Neuronal stem cell (in vitro differentiated cells): ENCODE measurements at regions not wholly inside any gene's neighbourhood (a gene's known extent, or its start where the extent isn't known, plus 50 kb on each side); places are given as distances from the start of the nearest gene placed in this dataset.
A peak's percentile ranks its signal among the peaks of the same experiment; 100 is the strongest.

ENCODE experiments used
- DNase-seq: peaks from one replicate; pipeline ENCODE4 v3.0.0-alpha.2; 2013; ENCODE audit warnings: low spot score
- H2AFZ ChIP-seq: one replicate; pipeline ENCODE4 v1.6.1; 2013; ENCODE audit warnings: mild to moderate bottlenecking, low read length, inconsistent platforms
- H2AK5ac ChIP-seq: 2 replicates; pipeline ENCODE4 v1.6.1; 2013; ENCODE audit warnings: low read depth, mild to moderate bottlenecking, inconsistent platforms, low read length, moderate library complexity, mixed read lengths
- H2BK120ac ChIP-seq: 2 replicates; pipeline ENCODE4 v1.6.1; 2013; ENCODE audit warnings: low read depth, mild to moderate bottlenecking, inconsistent platforms, low read length, moderate library complexity, mixed read lengths
- H2BK12ac ChIP-seq: one replicate; pipeline ENCODE4 v1.6.1; 2013; ENCODE audit warnings: low read length, inconsistent platforms
- H2BK15ac ChIP-seq: 2 replicates; pipeline ENCODE4 v1.6.1; 2013; ENCODE audit warnings: mild to moderate bottlenecking, low read length, inconsistent platforms, mixed read lengths
- H2BK5ac ChIP-seq: one replicate; pipeline ENCODE4 v1.6.1; 2013; ENCODE audit warnings: inconsistent platforms, mild to moderate bottlenecking, low read length, moderate library complexity
- H3K14ac ChIP-seq: one replicate; pipeline ENCODE4 v1.6.1; 2013; ENCODE audit warnings: low read length, inconsistent platforms
- H3K18ac ChIP-seq: 2 replicates; pipeline ENCODE4 v1.6.1; 2013; ENCODE audit warnings: low read length, inconsistent platforms
- H3K23ac ChIP-seq: 2 replicates; pipeline ENCODE4 v1.6.1; 2013; ENCODE audit warnings: low read depth, mild to moderate bottlenecking, mixed read lengths, low read length, inconsistent platforms; ENCODE audit not compliant: poor library complexity
- H3K27ac ChIP-seq: replicated peaks from 3 replicates; pipeline ENCODE4 v1.5.1; 2013; ENCODE audit warnings: low read length, inconsistent platforms
- H3K27me3 ChIP-seq, 3 experiments: 2 replicates each; pipeline ENCODE4 v1.6.1; 2013; ENCODE audit warnings: low read length in 3 of 3, mild to moderate bottlenecking in 2 of 3, inconsistent platforms in 1 of 3, low read depth in 1 of 3, mixed read lengths in 1 of 3, moderate library complexity in 1 of 3; ENCODE audit not compliant: control insufficient read depth in 3 of 3, insufficient read depth in 3 of 3
- H3K36me3 ChIP-seq, 2 donors: replicated peaks in 1 of 2; 2 replicates each; pipeline ENCODE4 v1.6.1; 2013; ENCODE audit warnings: low read length in 2 of 2; ENCODE audit not compliant: control insufficient read depth in 2 of 2, insufficient read depth in 2 of 2
- H3K4ac ChIP-seq: 2 replicates; pipeline ENCODE4 v1.6.1; 2013; ENCODE audit warnings: inconsistent platforms, mild to moderate bottlenecking, low read length, moderate library complexity
- H3K4me1 ChIP-seq, 2 donors: 1 replicate in 1 of 2; 2 replicates in 1 of 2; pipeline ENCODE4 v1.6.1; 2013; ENCODE audit warnings: low read length in 2 of 2, low read depth in 1 of 2; ENCODE audit not compliant: control insufficient read depth in 2 of 2, insufficient read depth in 1 of 2
- H3K4me2 ChIP-seq: one replicate; pipeline ENCODE4 v1.6.1; 2013; ENCODE audit warnings: mild to moderate bottlenecking, low read length, inconsistent platforms; ENCODE audit not compliant: insufficient read depth, poor library complexity, severe bottlenecking
- H3K4me3 ChIP-seq, 2 donors: 2 replicates each; pipeline ENCODE4 v1.5.1; 2013; ENCODE audit warnings: low read length in 2 of 2, mild to moderate bottlenecking in 2 of 2, inconsistent platforms in 1 of 2, moderate library complexity in 1 of 2
- H3K79me1 ChIP-seq: one replicate; pipeline ENCODE4 v1.6.1; 2013; ENCODE audit warnings: low read depth, mild to moderate bottlenecking, inconsistent platforms, low read length, moderate library complexity
- H3K9ac ChIP-seq: one replicate; pipeline ENCODE4 v1.6.1; 2013; ENCODE audit warnings: mild to moderate bottlenecking, low read depth, low read length, inconsistent platforms; ENCODE audit not compliant: poor library complexity
- H3K9me3 ChIP-seq, 2 donors: replicated peaks in 1 of 2; 2 replicates each; pipeline versions ENCODE3 to v1.6.1; 2013; ENCODE audit warnings: low read length in 2 of 2, mild to moderate bottlenecking in 2 of 2, inconsistent platforms in 1 of 2, low read depth in 1 of 2, mixed read lengths in 1 of 2, moderate library complexity in 1 of 2; ENCODE audit not compliant: control insufficient read depth in 2 of 2, insufficient read depth in 1 of 2
- H4K8ac ChIP-seq: one replicate; pipeline ENCODE4 v1.6.1; 2013; ENCODE audit warnings: low read depth, mild to moderate bottlenecking, inconsistent platforms, low read length, moderate library complexity
- H4K91ac ChIP-seq: one replicate; pipeline ENCODE4 v1.6.1; 2013; ENCODE audit warnings: low read length, low read depth, mild to moderate bottlenecking, inconsistent platforms; ENCODE audit not compliant: poor library complexity
- WGBS, 2 donors: extraction: QIAGEN DNeasy Blood & Tissue Kit; methylation state at CpG; one replicate each; pipeline ENCODE4 v1.1.7; 2013; ENCODE audit warnings: missing lambda C conversion rate in 2 of 2, mixed read lengths in 1 of 2; ENCODE audit not compliant: insufficient read length in 2 of 2, insufficient replicate concordance in 1 of 2; ENCODE audit errors: extremely low coverage in 2 of 2; 5-methylcytosine and 5-hydroxymethylcytosine counted together

- Histone ChIP-seq H2AFZ (no peak overlapping the region), H2BK120ac (no peak overlapping the region), H2BK5ac (no peak overlapping the region), H3K4ac (no peak overlapping the region), H3K4me3 (no peak overlapping the region), H3K14ac (no peak overlapping the region), H3K4me2 (no peak overlapping the region), H4K8ac (no peak overlapping the region), H3K18ac (no peak overlapping the region), H3K9me3 (peaks cover 0 to 34% of the 10 kb centered on the region in 2 donors), H3K79me1 (no peaks in the 10 kb centered on the region), H2AK5ac (no peak overlapping the region), H3K36me3 (no peaks in the 10 kb centered on the region), H4K91ac (no peak overlapping the region), H3K27ac (no peak overlapping the region), H2BK12ac (no peak overlapping the region), H3K27me3 (no peaks in the 10 kb centered on the region), H3K9ac (no peak overlapping the region), H2BK15ac (no peak overlapping the region), H3K4me1 (peaks cover 16 to 42% of the 10 kb centered on the region in 2 donors), H3K23ac (no peak overlapping the region)
- no peak for DNase-seq
- WGBS, 2 donors = no CpG with 5 or more reads among the region's 6 CpGs
Measured at GRCh38 chr5:124459984-124460383, 286.5 kb downstream of the ZNF608 start.

- no peak overlapping the region for H2BK5ac ChIP-seq
- no peak overlapping the region for H4K91ac ChIP-seq
- H3K4ac ChIP-seq = no peak overlapping the region
- H3K4me1 ChIP-seq = peaks cover 13 to 44% of the 10 kb centered on the region in 2 donors
- H3K79me1 ChIP-seq = no peaks in the 10 kb centered on the region
- H3K9ac ChIP-seq = peak overlapping the region; percentile 17
- H2BK120ac ChIP-seq = no peak overlapping the region
- no peak overlapping the region for H3K27ac ChIP-seq
- H4K8ac ChIP-seq = no peak overlapping the region
- H2AFZ ChIP-seq = no peak overlapping the region
- no peak overlapping the region for H2BK12ac ChIP-seq
- no peaks in the 10 kb centered on the region for H3K36me3 ChIP-seq
- no peaks in the 10 kb centered on the region for H3K27me3 ChIP-seq
- no peak overlapping the region for H3K4me2 ChIP-seq
- no peak overlapping the region for H2BK15ac ChIP-seq
- no peak overlapping the region for H3K23ac ChIP-seq
- H3K9me3 ChIP-seq = peaks cover 0 to 27% of the 10 kb centered on the region in 2 donors
- H2AK5ac ChIP-seq = no peak overlapping the region
- no peak overlapping the region for H3K14ac ChIP-seq
- no CpG with 5 or more reads among the region's 1 CpG for WGBS, 2 donors
- no peak for DNase-seq
- no peak overlapping the region for H3K4me3 ChIP-seq
- H3K18ac ChIP-seq = no peak overlapping the region
Measured at GRCh38 chr5:124457901-124458300, 288.5 kb downstream of the ZNF608 start.

GRCh38 chr5:124457101-124457500, 289.3 kb downstream of the ZNF608 start:
- Histone ChIP-seq H2AFZ (no peak overlapping the region), H3K14ac (no peak overlapping the region), H3K36me3 (no peaks in the 10 kb centered on the region), H2BK15ac (no peak overlapping the region), H2AK5ac (no peak overlapping the region), H3K27me3 (no peaks in the 10 kb centered on the region), H4K91ac (no peak overlapping the region), H3K18ac (no peak overlapping the region), H2BK120ac (no peak overlapping the region), H4K8ac (no peak overlapping the region), H3K4me1 (peaks cover 15 to 42% of the 10 kb centered on the region in 2 donors), H3K79me1 (no peaks in the 10 kb centered on the region), H3K4me3 (no peak overlapping the region), H3K4me2 (no peak overlapping the region), H3K23ac (no peak overlapping the region), H3K9ac (no peak overlapping the region), H3K9me3 (peaks cover 0 to 27% of the 10 kb centered on the region in 2 donors), H2BK5ac (no peak overlapping the region), H3K27ac (no peak overlapping the region), H3K4ac (no peak overlapping the region), H2BK12ac (no peak overlapping the region)
- WGBS, 2 donors = no CpG with 5 or more reads among the region's 5 CpGs
- no peak for DNase-seq

DNA sequence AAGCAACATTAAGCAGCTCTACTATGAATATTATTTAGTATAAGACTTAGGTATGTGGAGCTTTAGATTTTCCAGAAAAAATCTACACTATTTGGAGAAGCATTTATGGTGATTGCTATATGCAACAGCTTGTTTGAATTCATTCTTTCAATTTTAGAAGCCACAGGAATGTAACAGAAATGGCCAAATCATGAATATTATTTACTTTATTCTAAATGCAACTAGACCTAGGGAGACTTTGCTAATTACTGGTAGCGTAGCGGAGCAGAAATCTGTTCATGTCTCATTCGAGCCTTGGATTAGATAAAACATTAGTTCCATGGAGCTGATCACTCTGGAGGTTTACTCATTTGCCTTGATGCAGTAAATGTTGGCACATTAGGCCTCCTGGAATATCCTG, 290.2 kb downstream of the ZNF608 start:
- H2BK15ac ChIP-seq = no peak overlapping the region
- no peaks in the 10 kb centered on the region for H3K79me1 ChIP-seq
- H3K4ac ChIP-seq = no peak overlapping the region
- H3K27ac ChIP-seq = no peak overlapping the region
- no peak overlapping the region for H4K91ac ChIP-seq
- H4K8ac ChIP-seq = no peak overlapping the region
- no peak overlapping the region for H2BK5ac ChIP-seq
- no peak overlapping the region for H3K14ac ChIP-seq
- peaks cover 0 to 27% of the 10 kb centered on the region in 2 donors for H3K9me3 ChIP-seq
- no peak overlapping the region for H2AFZ ChIP-seq
- H3K9ac ChIP-seq = no peak overlapping the region
- no peak for DNase-seq
- H3K4me3 ChIP-seq = no peak overlapping the region
- no peak overlapping the region for H2BK120ac ChIP-seq
- peaks cover 16 to 42% of the 10 kb centered on the region in 2 donors for H3K4me1 ChIP-seq
- H2BK12ac ChIP-seq = no peak overlapping the region
- no peak overlapping the region for H3K18ac ChIP-seq
- H3K4me2 ChIP-seq = no peak overlapping the region
- WGBS, 2 donors = no CpG with 5 or more reads among the region's 3 CpGs
- H3K23ac ChIP-seq = no peak overlapping the region
- H2AK5ac ChIP-seq = no peak overlapping the region
- no peaks in the 10 kb centered on the region for H3K36me3 ChIP-seq
- H3K27me3 ChIP-seq = no peaks in the 10 kb centered on the region
